ENCODE measurements at regions not wholly inside any gene's neighbourhood (a gene's known extent, or its start where the extent isn't known, plus 50 kb on each side); places are given as distances from the start of the nearest gene placed in this dataset.

DNA sequence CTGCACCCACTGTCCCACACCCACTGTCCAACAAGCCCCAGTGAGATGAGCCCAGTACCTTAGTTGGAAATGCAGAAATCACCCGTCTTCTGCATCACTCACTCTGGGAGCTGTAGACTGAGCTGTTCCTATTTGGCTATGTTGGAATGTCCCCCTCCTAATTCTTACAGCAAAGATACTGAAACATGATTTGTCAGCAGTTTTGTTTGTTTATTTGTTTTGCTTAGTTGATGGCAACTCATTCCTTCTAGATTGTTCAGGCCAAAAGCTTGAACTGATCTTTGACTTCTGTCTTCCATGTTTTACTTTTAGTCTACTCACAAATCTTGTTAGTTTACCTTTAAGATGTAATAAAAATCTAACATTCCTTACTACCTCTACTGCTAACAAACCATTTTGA is 233.6 kb upstream of the MIS18BP1 start:
- no peaks in the 10 kb centered on the region for H3K36me3 ChIP-seq
- intact Hi-C loops (cut with DNase I): no loop called here
- no peaks in the 10 kb centered on the region for H3K4me1 ChIP-seq
- H3K27me3 ChIP-seq (ENCODE audit: low read depth): no peaks in the 10 kb centered on the region
- no peak overlapping the region for H3K4me3 ChIP-seq
- H3K9me3 ChIP-seq: peaks cover 8% of the 10 kb centered on the region
- ATAC-seq (no peak), DNase-seq (no peak)
- no peak overlapping the region for H3K27ac ChIP-seq
- TF ChIP-seq, protein P1, sequence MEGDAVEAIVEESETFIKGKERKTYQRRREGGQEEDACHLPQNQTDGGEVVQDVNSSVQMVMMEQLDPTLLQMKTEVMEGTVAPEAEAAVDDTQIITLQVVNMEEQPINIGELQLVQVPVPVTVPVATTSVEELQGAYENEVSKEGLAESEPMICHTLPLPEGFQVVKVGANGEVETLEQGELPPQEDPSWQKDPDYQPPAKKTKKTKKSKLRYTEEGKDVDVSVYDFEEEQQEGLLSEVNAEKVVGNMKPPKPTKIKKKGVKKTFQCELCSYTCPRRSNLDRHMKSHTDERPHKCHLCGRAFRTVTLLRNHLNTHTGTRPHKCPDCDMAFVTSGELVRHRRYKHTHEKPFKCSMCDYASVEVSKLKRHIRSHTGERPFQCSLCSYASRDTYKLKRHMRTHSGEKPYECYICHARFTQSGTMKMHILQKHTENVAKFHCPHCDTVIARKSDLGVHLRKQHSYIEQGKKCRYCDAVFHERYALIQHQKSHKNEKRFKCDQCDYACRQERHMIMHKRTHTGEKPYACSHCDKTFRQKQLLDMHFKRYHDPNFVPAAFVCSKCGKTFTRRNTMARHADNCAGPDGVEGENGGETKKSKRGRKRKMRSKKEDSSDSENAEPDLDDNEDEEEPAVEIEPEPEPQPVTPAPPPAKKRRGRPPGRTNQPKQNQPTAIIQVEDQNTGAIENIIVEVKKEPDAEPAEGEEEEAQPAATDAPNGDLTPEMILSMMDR (IDR thresholded peaks at IDR 0.05): no peak

DNA sequence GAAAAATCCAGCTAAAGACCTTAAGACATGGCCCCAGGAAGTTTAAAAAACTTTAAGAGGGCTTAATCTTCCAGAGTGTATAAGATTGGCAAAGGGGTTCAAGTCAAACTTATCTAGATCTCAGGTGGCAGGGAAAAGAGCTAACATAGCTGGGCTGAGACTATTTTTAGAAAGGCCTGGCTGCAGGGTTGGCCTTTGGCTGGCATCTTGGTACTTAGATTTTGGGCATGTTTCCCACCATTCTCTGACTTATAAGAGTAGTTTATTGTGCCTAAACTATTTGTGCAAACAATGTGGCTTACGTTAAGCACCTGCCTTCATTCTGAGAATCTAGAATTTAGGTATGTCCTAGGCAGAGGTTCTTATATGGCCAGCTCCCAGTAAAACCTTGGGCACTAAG is 214.0 kb upstream of the MIS18BP1 start:
- H3K9me3 ChIP-seq: no peaks in the 10 kb centered on the region
- H3K4me1 ChIP-seq: no peaks in the 10 kb centered on the region
- no peaks in the 10 kb centered on the region for H3K27me3 ChIP-seq (ENCODE audit: low read depth)
- DNase-seq (no peak), ATAC-seq (no peak)
- no peak overlapping the region for H3K4me3 ChIP-seq
- H3K36me3 ChIP-seq: no peaks in the 10 kb centered on the region
- H3K27ac ChIP-seq: no peak overlapping the region
- intact Hi-C loops (cut with DNase I): no loop called here
- TF ChIP-seq, protein P1 (IDR thresholded peaks at IDR 0.05): no peak

DNA sequence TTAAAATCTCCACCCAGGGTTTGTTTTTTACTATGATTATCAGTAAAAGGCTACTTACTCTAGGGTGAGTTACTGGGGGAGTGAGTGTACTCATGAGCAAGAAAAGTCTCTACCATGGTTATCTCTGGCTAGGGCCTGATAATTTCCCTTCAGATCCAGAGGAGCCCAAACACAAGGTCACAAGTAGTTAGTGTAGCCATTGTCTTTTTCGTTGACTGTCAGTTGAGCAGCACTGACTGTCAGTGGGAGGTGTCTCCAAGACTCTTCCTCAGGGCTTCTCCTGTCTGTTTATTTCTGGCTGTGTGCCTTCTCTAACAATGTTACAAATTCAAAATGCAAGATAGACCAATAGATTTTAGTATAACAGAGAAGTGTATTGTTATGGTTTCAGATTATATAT is 181.2 kb upstream of the MIS18BP1 start:
- no peaks in the 10 kb centered on the region for H3K4me1 ChIP-seq
- H3K9me3 ChIP-seq: no peaks in the 10 kb centered on the region
- no peak overlapping the region for H3K27ac ChIP-seq
- intact Hi-C loops (cut with DNase I): no loop called here
- ATAC-seq (no peak), DNase-seq (no peak)
- H3K27me3 ChIP-seq (ENCODE audit: low read depth): no peaks in the 10 kb centered on the region
- TF ChIP-seq, protein P1 (IDR thresholded peaks at IDR 0.05): no peak
- H3K36me3 ChIP-seq: no peaks in the 10 kb centered on the region
- no peak overlapping the region for H3K4me3 ChIP-seq

DNA sequence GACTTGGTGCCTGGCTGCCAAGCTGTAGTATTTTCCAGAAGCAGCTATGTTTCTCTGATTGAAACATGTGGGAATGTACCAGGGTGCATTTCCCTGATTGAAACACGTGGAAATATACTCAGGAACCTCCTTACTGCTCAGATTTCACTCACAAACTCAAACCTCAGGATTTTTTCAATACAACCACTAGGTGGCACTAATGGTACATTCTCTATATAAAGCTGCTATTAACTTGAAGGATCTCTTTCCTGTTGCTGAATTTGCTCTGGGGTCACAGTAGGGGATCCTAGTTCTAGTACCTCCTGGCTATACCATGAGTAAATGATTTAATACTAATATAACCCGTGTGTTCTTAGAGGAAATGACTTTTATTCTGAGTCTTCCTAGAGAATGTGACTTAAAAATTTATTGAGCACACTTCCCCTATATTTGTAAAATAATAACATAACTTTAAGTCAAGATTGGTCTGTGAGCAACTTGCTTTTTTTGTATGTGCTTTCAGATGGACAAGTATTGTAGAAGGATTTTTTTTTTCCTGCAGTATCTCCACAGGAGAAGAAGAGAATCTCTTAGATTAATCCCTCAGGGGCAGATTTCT is 173.8 kb upstream of the MIS18BP1 start:
- intact Hi-C loops (cut with DNase I): no loop called here
- no peak for DNase-seq
- TF ChIP-seq, protein P1 (IDR thresholded peaks at IDR 0.05): peak; percentile 62

DNA sequence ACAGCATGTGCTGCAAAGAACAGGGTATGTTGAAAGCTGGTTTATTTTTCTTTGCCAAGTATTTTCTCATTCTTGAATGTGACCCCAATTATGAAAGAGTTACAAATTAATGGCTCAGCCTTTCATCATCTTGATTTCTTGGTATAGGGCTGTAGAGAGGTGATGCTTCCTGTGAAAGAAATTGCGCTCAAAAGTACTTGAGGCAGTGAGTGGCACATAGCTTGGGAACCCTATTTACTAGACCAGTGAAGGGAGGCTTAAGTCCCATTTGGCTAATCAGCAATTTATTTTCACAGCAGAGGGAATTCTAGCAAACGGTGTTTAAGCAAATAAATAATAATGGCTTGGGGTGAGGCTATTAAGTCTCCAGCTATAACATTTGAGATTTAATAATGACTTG is 153.9 kb upstream of the MIS18BP1 start:
- Histone ChIP-seq H3K27ac (no peak overlapping the region), H3K36me3 (no peaks in the 10 kb centered on the region), H3K9me3 (no peaks in the 10 kb centered on the region), H3K4me3 (no peak overlapping the region), H3K27me3 (ENCODE audit: low read depth) (no peaks in the 10 kb centered on the region), H3K4me1 (no peaks in the 10 kb centered on the region)
- ATAC-seq: no peak
- TF ChIP-seq, protein P1 (IDR thresholded peaks at IDR 0.05): no peak
- no peak for DNase-seq
- intact Hi-C loops (cut with DNase I): no loop called here

More for the DNA sequence above, 173.8 kb upstream of the MIS18BP1 start:
- H3K4me3 ChIP-seq: no peak overlapping the region
- no peaks in the 10 kb centered on the region for H3K36me3 ChIP-seq
- peak; percentile 42 to 58 for ATAC-seq
- H3K27me3 ChIP-seq (ENCODE audit: low read depth): no peaks in the 10 kb centered on the region
- no peaks in the 10 kb centered on the region for H3K4me1 ChIP-seq
- H3K9me3 ChIP-seq: no peaks in the 10 kb centered on the region
- H3K27ac ChIP-seq: no peak overlapping the region

Data from lower lobe of right lung (tissue), 2 donors.